Posterior cingulate gyrus (tissue), 11 donors: ENCODE measurements at regions not wholly inside any gene's neighbourhood (a gene's known extent, or its start where the extent isn't known, plus 50 kb on each side); places are given as distances from the start of the nearest gene placed in this dataset.
"Not testable (repeated sequence)": the region's sequence is repeated elsewhere in the genome, so short reads cannot be mapped to it uniquely, and the experiment has no call there.

Experiments
- DNase-seq, 10 donors: peaks; one replicate each; pipeline versions ENCODE4 v3.0.0 to v3.0.0-alpha.2; 2020 to 2021; ENCODE audit warnings: mixed read lengths in 3 of 10
- intact Hi-C: fragments of 100-400 bp; cut with DNase I; formaldehyde crosslinking; loops from one replicate; pipeline ENCODE4 v1.15.1; 2023

DNA sequence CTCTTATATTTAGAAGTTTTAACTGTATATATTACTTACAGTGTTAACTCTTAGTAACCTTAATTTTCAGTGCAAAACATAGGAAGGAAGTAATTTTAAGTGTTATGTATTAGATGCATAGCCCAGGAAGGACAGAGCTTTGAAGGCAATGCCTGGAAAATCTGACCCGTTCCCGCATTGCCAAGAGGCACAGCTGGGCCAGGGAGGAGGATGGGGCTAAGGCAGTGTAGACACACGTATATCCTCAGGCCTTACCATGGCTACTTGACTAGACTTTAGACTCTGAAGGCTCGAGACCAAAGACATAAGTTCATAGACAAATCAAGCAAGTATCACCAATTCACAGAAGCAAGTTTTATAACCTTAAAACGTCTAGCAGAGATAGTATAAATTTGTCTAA, 1944.2 kb downstream of the OLFM4 start:
- intact Hi-C loops, result no loop called here
- no peak for DNase-seq

- intact Hi-C loops, result no loop called here
- no peak for DNase-seq
Observed at GRCh38 chr13:54975676-54976075, 1947.1 kb downstream of the OLFM4 start.

DNA sequence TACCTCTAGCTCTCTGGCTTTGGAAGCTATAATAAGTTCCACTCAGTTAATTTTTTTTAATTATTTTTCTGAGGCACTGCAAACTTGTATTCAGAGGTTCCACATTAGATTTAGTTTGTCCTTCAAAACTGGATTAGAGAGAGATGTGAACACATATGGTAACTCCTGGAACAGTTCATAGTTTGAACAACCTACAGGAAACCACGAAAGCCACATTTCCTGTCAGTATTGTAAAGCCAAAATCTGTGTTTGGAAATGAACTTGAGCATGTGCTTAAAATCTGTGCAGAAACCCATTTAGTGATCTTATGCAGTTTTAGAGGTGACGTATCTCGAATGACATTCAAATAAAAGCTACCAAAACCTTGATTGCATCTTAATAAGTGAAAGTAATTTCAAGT, 1952.0 kb downstream of the OLFM4 start:
- no peak for DNase-seq
- intact Hi-C loops, result no loop called here

GRCh38 chr13:54989418-54989817, 1960.8 kb downstream of the OLFM4 start:
- intact Hi-C loops, result no loop called here
- DNase-seq, result no peak

DNA sequence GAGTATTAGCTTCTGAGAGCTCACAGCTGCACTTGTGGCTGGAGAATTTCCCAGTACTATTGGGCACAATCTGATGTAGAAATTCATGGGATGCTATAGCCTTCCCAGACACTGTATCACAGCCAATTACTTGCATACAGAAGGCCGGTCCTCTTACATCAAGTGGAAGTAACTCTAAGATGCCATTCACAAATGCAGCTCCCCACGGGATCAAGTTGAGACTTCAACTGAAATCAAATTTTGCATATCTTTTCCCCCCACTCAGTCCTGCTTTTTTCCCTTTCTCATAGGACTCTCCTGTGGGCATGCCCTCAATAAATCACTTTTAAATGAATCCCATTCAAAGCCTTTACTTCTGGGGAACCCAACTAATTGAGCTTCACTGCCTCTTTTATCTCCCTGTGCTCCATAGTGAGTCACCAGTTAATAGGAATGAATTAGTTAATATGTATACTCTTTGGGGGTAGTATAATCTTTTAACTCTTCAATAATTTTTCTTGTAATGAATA, 1970.8 kb downstream of the OLFM4 start:
- intact Hi-C loops, result no loop called here
- no peak for DNase-seq

GRCh38 chr13:55000043-55000442, 1971.4 kb downstream of the OLFM4 start:
- intact Hi-C loops, result no loop called here
- DNase-seq, result no peak

DNA sequence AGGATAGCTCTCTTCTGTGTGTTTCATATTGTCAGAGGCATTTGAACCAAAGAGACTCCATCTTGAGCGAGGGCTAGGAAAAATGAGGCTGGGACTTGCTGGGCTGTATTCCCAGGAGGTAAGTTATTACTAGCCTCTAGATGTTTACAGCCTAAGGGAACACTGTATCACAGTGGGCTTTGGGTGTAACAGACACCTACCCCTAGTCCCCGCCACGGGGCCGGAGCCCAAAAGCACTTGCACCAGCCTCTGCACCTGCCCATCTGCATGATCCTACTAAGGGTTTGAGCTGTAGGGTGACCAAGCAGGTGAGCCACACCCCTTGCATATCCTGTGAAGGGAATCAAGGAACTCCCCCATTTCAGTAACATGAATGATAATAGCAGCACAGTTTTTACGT, 1972.2 kb downstream of the OLFM4 start:
- peak in 2 of 10 donors; percentile 66 to 75 for DNase-seq
- intact Hi-C loops, result no loop called here

DNA sequence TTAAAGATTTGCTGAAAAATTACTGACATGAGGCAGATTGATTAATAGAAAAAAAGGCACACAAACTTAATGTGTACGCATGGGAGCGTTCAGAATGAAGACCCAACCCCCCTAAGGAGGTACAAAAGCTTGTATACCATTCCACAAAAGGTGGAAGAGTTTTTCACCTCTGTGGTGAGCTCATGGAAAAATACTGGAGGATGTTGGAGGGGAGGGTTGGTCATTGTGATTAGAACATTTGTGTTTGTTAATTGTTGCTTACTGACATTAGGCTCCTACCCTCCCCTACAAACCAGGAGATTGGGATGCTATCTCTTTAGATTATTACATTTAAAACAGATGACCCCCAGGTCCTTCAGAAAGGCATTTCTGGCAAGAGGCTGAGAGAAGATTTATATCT, 1973.3 kb downstream of the OLFM4 start:
- DNase-seq, result no peak

DNA sequence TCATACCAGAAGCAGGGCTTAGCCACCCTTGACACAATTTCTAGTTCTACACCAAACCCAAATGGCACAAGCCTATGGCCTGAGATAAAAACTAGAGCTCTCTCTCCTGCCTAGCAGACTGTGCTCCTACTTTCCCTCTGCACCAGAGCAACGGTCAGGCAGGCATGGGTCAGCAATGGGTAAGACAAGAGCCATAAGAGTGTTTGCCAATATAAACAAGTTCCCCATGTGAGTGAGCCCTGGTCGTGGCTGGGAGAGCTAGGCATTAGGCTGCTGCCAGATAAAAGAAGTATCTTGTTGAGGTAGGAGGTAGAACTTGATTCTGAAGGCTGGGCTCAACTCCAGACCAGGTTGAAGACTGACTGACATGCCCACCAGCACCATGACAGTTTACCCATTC, 1979.1 kb downstream of the OLFM4 start:
- intact Hi-C loops, result no loop called here
- DNase-seq, result no peak

More for the DNA sequence above, 1973.3 kb downstream of the OLFM4 start:
- intact Hi-C loops, result no loop called here

DNA sequence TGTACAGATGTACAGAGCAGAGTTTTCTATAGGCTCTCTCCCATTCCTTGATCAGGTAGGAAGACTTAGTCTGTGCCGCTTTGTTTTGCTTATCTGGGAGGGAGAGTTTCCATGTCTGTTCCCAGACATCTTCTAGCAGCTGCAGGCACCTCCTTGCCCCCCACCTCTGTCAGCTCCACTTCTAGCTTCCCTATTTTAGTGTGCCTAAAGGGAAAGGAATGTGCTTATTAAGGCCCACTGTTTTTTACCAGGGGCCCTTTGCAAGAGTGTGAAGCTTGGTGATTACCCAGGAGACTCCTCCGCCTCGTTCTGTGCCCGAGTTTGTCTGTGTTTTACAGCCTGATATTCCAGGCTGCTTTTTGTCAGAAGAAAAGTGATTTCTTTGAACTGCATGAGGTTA, 1984.4 kb downstream of the OLFM4 start:
- intact Hi-C loops, result no loop called here
- DNase-seq, result no peak

DNA sequence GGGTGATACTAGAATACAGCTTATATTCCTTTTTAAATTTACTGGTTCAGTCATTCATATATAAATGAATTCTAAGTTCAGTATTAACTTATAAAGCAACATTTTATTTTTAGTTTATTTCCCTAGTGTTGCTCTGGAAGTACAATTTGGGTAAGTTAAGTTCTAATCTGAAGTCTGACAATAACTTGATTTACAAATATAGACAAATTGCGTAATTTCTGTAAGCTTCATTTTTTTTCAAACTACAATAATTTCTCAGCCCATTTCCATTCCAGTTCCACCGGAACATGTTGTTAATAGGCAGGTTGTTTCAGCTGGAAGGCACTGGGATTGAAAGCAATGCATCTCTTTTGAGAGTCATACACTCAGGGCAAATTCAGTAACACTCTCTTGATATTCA, 2000.7 kb downstream of the OLFM4 start:
- intact Hi-C loops, result no loop called here
- DNase-seq, result no peak

GRCh38 chr13:55038230-55038629, 2009.6 kb downstream of the OLFM4 start:
- DNase-seq, result no peak
- intact Hi-C loops, result no loop called here

DNA sequence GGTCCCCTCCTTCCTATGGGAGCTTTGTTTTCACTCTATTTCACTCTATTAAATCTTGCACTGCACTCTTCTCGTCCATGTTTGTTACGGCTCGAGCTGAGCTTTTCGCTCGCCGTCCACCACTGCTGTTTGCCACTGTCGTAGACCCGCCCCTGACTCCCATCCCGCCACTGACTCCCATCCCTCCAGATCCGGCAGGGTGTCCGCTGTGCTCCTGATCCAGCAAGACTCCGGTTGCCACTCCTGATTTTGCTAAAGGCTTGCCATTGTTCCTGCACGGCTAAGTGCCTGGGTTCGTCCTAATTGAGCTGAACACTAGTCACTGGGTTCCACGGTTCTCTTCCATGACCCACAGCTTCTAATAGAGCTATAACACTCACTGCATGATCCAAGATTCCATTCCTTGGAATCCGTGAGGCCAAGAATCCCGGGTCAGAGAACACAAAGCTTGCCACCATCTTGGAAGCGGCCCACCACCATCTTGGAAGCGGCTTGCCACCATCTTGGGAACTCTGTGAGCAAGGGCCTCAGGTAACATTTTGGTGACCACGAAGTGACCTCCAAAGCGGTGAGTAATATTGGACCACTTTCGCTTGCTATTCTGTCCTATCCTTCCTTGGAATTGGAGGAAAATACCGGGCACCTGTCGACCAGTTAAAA, 2025.4 kb downstream of the OLFM4 start:
- intact Hi-C loops, result not testable (repeated sequence)
- DNase-seq, result peak in 1 of 10 donors; percentile 47

DNA sequence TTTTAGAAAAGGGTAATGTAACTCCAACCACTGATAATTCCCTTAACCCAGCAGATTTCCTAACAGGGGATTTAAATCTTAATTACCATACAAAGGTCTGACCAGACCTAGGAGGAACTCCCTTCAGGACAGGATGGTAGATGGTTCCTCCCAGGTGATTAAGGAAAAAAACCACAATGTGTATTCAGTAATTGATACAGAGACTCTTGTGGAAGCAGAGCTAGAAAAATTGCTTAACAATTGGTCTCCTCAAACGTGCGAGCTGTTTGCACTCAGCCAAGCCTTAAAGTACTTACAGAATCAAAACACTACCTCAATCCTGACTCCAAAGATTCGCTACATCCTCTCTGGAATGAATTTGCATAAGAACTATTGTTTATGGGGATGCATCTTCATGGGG, 2027.1 kb downstream of the OLFM4 start:
- DNase-seq, intact Hi-C loops: not testable (repeated sequence)

- no peak for DNase-seq
- intact Hi-C loops, result no loop called here
Observed at GRCh38 chr13:55062662-55063061, 2034.0 kb downstream of the OLFM4 start.

DNA sequence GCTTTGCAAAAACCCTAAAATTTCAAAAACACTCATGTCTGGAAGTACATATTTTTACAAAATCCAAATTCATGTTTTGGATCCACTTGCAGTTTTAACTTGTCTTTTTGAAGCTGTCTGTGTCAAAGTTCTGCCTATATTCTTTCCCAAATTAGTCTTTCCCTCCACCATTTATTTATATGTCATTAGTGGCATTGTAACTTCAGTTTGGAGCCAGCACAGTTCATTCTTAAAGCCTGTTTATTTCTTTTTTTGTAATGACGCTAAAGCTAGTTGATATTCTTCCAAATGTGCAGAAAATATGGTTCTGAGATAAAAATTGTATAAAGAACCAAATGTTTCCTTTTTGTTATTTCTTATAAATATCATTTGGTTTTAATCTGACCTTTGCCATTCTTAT, 2039.3 kb downstream of the OLFM4 start:
- intact Hi-C loops, result no loop called here
- no peak for DNase-seq

DNA sequence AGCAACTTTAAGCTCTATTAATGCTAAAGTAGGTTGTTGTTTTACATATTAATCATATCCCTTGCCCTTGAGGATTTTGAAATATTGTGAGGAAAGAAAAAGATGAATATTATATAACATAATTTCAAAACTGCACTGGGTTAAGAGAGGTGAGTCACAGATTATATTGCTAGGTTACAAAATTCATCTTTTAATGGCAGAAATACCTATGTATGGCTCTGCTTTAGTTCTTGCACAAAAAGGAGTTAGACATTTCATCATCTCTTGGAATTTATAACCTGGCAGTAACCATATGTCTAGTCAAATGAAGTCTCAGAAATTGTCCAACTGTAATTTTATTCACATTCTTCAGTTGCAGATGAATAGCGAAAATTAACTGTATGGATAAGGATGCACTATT, 2041.1 kb downstream of the OLFM4 start:
- intact Hi-C loops, result no loop called here
- DNase-seq, result no peak

DNA sequence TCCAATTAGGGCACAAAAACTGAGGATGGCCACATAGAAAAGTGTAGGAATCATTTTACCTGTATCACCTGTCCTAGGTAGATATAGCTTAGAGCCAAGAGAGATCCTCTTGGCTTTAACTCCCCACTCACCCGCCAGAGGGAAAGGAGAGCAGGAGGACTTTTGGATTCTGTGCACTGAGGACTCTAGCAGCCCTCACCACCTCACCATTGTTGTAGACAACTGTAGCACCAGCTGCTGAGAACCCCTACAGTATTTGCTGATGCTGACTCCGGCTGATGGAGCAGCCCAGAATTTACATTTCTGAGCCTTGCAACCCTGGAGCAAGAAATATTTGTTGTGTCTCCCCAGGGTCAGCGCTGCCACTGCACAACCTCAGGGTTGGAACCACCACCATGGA, 2044.4 kb downstream of the OLFM4 start:
- no peak for DNase-seq
- intact Hi-C loops, result no loop called here

DNA sequence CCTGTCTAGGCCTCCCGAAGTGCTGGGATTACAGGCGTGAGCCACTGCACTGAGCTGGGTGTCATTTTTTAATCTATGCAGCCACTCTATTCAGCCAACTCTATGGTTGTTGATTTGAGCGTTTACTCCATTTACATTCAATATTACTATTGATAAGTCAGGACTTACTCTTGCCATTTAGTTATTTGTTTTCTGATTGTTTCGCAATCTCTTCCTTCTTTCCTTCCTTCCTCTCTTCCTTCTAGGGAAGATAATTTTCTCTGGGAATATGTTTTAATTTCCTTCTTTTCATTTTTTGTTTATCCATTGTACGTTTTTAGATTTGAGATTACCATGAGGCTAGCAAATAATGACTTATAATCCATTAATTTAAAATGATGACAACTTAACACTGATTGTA, 2056.0 kb downstream of the OLFM4 start:
- DNase-seq, result peak in 1 of 10 donors; percentile 26
- intact Hi-C loops, result no loop called here

DNA sequence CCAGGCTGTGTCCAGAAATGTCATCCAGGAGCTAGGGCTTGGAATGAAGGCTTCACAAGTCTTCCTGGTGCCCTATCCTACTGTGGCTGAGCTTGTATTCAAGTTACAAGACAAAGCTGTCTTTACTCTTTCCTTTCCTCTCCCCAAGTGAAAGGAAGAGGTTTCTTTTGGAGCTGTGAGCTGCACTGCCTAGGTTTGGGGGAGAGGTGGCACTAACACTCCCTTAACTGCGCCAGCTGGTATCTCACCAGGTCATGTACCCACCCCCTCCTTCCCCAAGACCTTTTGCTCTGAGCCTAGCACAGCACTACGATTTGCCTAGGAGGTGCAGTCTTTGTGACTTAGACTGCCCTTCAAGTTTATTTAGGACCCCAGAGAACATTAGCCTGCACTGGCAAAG, 2053.6 kb upstream of the PRR20A start:
- intact Hi-C loops, result no loop called here
- DNase-seq, result peak in 1 of 10 donors; percentile 24

- intact Hi-C loops, result no loop called here
- no peak for DNase-seq
Observed at GRCh38 chr13:55090612-55091011, 2050.1 kb upstream of the PRR20A start.

DNA sequence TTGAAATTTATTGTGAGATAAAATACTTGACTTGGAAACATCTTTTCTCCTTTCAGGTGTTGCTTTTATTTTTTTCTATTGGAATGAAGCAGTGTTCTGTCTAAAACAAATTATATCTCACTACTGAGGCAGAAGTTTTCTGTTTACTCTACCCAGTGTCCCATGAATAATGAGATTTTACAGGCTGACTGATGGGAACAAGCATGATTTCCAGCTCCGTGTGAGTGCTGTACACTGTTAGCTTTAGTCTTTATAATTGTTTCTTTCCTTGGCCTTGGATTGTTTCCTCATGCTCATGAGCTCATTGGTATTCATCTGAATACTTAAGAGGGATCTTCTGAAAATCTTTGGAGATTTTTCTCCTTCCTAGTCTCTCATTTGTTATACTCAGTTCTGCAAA, 2049.5 kb upstream of the PRR20A start:
- DNase-seq, result no peak
- intact Hi-C loops, result no loop called here

- no peak for DNase-seq
- intact Hi-C loops, result no loop called here
Observed at GRCh38 chr13:55106509-55106908, 2034.2 kb upstream of the PRR20A start.
